ENCODE measurements at regions not wholly inside any gene's neighbourhood (a gene's known extent, or its start where the extent isn't known, plus 50 kb on each side); places are given as distances from the start of the nearest gene placed in this dataset.

GRCh38 chr3:190764231-190765134 lies 98.0 kb downstream of the GMNC start:
- TF ChIP-seq ZFP36 (IDR thresholded peaks at IDR 0.05; ENCODE audit: borderline replicate concordance, low read depth, low read length, partially characterized antibody) (no peak), ATF3 (CRISPR knock-in tag; IDR thresholded peaks at IDR 0.05) (no peak), RXRA (CRISPR knock-in tag; IDR thresholded peaks at IDR 0.05) (no peak), CTCF (CRISPR knock-in tag; IDR thresholded peaks at IDR 0.05) (no peak), CREM (IDR thresholded peaks at IDR 0.05) (no peak), CREM (CRISPR knock-in tag; IDR thresholded peaks at IDR 0.05) (no peak), SIN3A (IDR thresholded peaks at IDR 0.05; ENCODE audit: borderline replicate concordance, low read depth, low read length) (no peak)

All from HepG2 (cell line).